HG03354 (cell line): ENCODE measurements at regions not wholly inside any gene's neighbourhood (a gene's known extent, or its start where the extent isn't known, plus 50 kb on each side); places are given as distances from the start of the nearest gene placed in this dataset.

Source experiments
- ATAC-seq: cut with Tn5 transposase; IDR thresholded peaks from one replicate; pipeline ENCODE4 v1.9.1; 2021; ENCODE audit warnings: mild to moderate bottlenecking; ENCODE audit not compliant: unreplicated experiment, poor library complexity, severe bottlenecking

DNA sequence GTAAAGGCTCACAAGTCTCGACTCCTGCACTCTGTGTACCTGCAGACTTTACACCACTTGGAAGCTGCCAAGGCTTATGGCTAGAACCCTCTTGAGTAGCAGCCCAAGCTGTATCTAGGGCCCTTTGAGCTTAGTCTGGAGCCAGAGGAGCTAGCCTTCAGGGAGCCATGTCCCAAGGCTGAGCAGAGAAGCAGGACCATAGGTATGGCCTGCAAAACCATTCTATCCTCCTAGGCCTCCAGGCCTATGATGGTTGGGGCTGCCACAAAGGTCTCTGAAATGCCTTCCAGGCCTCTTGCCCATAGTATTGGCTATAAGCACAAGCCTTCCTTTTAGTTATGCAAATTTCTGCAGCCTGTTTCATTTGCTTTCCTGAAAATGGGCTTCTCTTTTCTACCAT is 380.7 kb upstream of the CPXCR1 start:
- ATAC-seq = no peak

- no peak for ATAC-seq
These were observed 368.6 kb upstream of the CPXCR1 start for GRCh38 chrX:88378406-88378805.

DNA sequence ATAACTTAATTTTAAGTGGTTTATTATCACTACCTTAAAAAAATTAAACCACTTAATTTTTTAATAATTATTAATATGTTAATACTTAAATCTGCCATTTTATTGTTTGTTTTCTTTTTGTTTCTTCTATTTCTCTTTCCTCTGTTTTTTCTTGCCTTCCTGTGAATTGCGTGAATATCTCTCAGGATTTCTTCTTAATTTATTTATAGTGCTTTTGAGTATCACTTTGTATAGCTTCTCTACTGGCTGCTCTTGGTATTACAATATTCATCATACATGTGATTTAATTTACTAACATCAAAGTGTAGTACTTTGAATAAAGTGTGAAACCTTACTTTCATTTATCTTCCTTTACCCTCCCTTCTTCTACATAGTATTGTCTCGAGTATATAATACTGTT is 349.5 kb upstream of the CPXCR1 start:
- ATAC-seq = no peak

GRCh38 chrX:88416002-88416401 is 331.0 kb upstream of the CPXCR1 start:
- no peak for ATAC-seq

DNA sequence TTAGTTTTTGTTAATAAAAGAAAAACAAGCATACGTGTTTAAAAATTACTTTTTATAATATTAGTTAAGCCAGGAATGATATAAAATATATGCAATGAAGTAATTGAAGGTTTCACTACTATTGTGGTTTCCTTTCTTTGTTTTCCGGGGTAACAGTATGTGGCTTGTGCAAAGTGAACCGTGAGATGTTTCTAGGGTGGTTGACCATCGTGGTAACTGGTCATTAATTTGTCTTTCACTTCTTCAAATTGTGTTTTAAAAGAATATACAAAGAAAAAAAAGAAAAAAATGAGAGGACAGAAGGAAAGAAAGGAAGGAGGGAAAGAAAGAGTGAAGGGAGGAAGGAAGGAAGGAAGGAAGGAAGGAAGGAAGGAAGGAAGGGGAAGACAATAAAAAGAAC is 330.1 kb upstream of the CPXCR1 start:
- ATAC-seq = no peak

GRCh38 chrX:88424071-88424470 is 323.0 kb upstream of the CPXCR1 start:
- ATAC-seq = no peak

DNA sequence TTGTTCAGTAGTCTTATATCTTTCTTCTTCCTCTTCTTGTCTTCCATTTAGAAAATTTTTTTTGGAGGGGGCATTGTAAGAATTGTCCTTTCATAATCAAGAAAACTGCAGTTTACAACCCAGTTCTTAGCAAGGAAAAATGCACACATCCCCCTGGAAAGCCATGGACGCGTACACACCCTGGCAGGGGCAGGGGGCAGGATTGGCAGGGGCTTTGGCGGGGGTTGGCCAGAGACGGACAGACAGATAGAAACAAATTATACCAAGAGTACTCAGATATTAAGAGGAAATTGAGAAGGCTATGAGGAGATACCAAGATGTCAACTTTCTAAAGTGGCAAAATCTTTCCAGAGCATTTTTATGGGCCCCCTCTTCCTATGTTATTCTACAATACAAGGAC is 322.5 kb upstream of the CPXCR1 start:
- ATAC-seq = no peak

- no peak for ATAC-seq
These were observed 321.3 kb upstream of the CPXCR1 start for GRCh38 chrX:88425739-88426138.

DNA sequence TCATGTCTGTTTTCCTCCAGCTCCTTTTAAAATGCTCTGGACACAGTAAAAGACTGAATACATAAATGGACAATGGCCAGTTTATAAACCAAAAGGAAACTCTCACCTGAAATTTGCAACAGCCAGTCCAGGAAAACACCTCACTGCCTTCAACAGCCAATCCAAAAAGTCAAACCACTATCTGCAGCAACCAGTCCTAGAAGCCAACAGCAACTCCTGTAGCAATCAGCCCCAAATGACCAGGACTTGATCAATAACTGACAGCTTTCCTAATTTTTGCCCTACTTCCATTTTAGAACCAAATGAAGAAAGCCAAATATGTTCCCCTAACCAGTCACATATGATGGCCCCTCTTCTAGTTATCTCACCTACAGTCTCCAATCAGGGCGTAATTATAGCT is 309.5 kb upstream of the CPXCR1 start:
- ATAC-seq = no peak

DNA sequence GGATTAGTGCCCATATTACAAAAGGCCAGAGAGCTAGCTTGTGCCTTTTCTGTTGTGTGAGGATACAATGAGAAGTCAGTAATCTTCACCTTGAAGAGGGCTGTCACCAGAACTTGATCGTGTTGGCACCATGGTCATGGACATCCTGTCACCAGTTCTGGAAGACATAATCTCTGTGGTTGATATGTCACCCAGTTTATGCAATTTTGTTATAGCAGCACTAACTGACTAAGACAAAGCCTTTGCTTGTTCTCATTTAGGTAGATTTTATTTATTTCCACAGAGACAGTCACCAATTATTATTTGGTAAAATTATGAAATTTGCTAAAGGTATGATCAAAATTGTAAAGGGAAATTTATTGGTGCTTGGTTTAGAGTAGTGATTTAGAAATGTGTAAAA is 308.8 kb upstream of the CPXCR1 start:
- no peak for ATAC-seq

DNA sequence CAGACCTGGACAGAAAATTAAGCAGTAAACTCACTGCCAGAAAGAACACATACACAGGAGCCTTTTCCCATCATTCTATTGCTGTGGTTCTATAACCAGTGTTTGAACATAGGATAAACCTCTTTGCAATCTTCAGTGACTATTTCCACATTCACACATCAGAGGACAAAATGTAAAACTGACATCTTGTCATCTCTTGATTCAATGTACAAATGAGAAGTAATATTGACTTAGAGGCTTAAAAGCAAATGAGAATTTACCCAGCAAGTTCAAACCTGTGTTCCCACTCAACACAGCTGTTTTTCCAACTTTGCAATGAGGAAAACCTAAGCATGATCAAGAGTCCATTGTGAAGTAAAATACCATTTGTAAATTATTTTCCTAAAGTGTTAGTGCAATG is 307.1 kb upstream of the CPXCR1 start:
- ATAC-seq = no peak
